NCI-H524 treated with DMSO at 0.1 percent for 48 hours (cell line): ENCODE measurements at regions not wholly inside any gene's neighbourhood (a gene's known extent, or its start where the extent isn't known, plus 50 kb on each side); places are given as distances from the start of the nearest gene placed in this dataset.

Experiments used
- DNase-seq: peaks from one replicate; lab custom pipeline; 2025; lab: John Stamatoyannopoulos, UW

- no peak for DNase-seq
These were observed 379.1 kb upstream of the ATP5MC3 start for GRCh38 chr2:175560521-175561169.

- no peak for DNase-seq
These were observed 378.1 kb upstream of the ATP5MC3 start for GRCh38 chr2:175559613-175560012.

- DNase-seq: no peak
These were observed 376.4 kb upstream of the ATP5MC3 start for GRCh38 chr2:175557810-175558377.

- DNase-seq: no peak
These were observed 372.4 kb upstream of the ATP5MC3 start for GRCh38 chr2:175553910-175554309.

- DNase-seq: no peak
These were observed 371.4 kb upstream of the ATP5MC3 start for GRCh38 chr2:175552902-175553301.

GRCh38 chr2:175540421-175540820 is 358.9 kb upstream of the ATP5MC3 start:
- DNase-seq: no peak

GRCh38 chr2:175539122-175539521 is 357.6 kb upstream of the ATP5MC3 start:
- DNase-seq: no peak

GRCh38 chr2:175536059-175536458 is 354.5 kb upstream of the ATP5MC3 start:
- no peak for DNase-seq

- DNase-seq: no peak
These were observed 354.1 kb upstream of the ATP5MC3 start for GRCh38 chr2:175535631-175536030.

- DNase-seq: no peak
These were observed 344.5 kb upstream of the ATP5MC3 start for GRCh38 chr2:175525975-175526374.

GRCh38 chr2:175523001-175523400 is 341.5 kb upstream of the ATP5MC3 start:
- DNase-seq: no peak

GRCh38 chr2:175518206-175518605 is 336.7 kb upstream of the ATP5MC3 start:
- DNase-seq: no peak

GRCh38 chr2:175516555-175516954 is 335.0 kb upstream of the ATP5MC3 start:
- DNase-seq: no peak

- DNase-seq: no peak
These were observed 318.7 kb upstream of the ATP5MC3 start for GRCh38 chr2:175500255-175500654.

- no peak for DNase-seq
These were observed 308.9 kb upstream of the ATP5MC3 start for GRCh38 chr2:175490360-175490791.

GRCh38 chr2:175478096-175478768 is 296.7 kb upstream of the ATP5MC3 start:
- DNase-seq: no peak

GRCh38 chr2:175476948-175477347 is 295.4 kb upstream of the ATP5MC3 start:
- DNase-seq: no peak

- DNase-seq: no peak
These were observed 294.9 kb upstream of the ATP5MC3 start for GRCh38 chr2:175476374-175476773.

- no peak for DNase-seq
These were observed 293.6 kb upstream of the ATP5MC3 start for GRCh38 chr2:175475130-175475529.

- DNase-seq: no peak
These were observed 287.1 kb upstream of the ATP5MC3 start for GRCh38 chr2:175468431-175469098.

- no peak for DNase-seq
These were observed 283.6 kb upstream of the ATP5MC3 start for GRCh38 chr2:175465101-175465500.

GRCh38 chr2:175464311-175464670 is 282.8 kb upstream of the ATP5MC3 start:
- no peak for DNase-seq
